Lower leg skin (tissue), 3 donors: ENCODE measurements at regions not wholly inside any gene's neighbourhood (a gene's known extent, or its start where the extent isn't known, plus 50 kb on each side); places are given as distances from the start of the nearest gene placed in this dataset.

ENCODE experiments used
- POLR2A ChIP-seq, 2 donors: fragments of 450-650 bp; IDR thresholded peaks; one replicate each; pipeline ENCODE4 v1.6.1; 2016 to 2017; ENCODE audit warnings: antibody characterized with exemption in 2 of 2, mild to moderate bottlenecking in 1 of 2, moderate library complexity in 1 of 2
- TF ChIP-seq, protein P1 (sequence below), 3 donors: fragments of 450-650 bp; IDR thresholded peaks; one replicate each; pipeline ENCODE4 v1.5.1; 2016; ENCODE audit warnings: antibody characterized with exemption in 3 of 3, mild to moderate bottlenecking in 3 of 3, moderate library complexity in 2 of 3

DNA sequence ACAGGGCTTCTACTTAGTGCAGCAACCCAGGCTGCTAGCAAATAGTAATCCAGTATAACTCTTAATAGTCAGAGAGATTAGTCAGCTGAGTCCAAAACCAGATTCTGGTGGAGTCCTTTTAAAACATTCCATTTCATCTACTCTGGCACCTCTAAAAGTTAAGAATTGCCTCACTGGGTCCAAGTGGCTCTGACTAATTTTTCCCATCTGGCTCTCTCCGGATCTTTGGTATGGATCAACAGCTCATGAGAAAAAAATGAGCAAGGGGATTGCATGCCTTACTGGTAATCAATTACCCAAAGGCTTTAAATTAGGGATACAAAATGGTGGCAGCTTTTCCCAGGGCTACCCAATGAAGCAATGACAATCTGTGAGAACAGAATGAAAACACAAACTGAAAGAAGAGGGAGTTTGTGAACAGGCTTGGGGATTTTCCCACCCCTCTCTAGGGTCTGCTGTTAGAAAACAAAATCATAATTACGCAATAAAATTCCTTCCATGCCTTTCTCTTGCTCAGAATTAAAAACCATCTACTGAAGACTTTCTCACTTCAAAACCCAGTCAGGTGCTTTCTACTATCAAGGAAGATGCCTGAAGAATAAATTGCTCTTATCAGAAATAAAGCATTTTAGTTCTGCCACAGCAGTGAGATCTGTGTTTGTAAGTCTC lies 84.6 kb upstream of the PMFBP1 start:
- TF ChIP-seq, protein P1, sequence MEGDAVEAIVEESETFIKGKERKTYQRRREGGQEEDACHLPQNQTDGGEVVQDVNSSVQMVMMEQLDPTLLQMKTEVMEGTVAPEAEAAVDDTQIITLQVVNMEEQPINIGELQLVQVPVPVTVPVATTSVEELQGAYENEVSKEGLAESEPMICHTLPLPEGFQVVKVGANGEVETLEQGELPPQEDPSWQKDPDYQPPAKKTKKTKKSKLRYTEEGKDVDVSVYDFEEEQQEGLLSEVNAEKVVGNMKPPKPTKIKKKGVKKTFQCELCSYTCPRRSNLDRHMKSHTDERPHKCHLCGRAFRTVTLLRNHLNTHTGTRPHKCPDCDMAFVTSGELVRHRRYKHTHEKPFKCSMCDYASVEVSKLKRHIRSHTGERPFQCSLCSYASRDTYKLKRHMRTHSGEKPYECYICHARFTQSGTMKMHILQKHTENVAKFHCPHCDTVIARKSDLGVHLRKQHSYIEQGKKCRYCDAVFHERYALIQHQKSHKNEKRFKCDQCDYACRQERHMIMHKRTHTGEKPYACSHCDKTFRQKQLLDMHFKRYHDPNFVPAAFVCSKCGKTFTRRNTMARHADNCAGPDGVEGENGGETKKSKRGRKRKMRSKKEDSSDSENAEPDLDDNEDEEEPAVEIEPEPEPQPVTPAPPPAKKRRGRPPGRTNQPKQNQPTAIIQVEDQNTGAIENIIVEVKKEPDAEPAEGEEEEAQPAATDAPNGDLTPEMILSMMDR (IDR thresholded peaks at IDR 0.05), result no peak
- no peak for TF ChIP-seq POLR2A (IDR thresholded peaks at IDR 0.05)
